GM20000 (cell line): ENCODE measurements at regions not wholly inside any gene's neighbourhood (a gene's known extent, or its start where the extent isn't known, plus 50 kb on each side); places are given as distances from the start of the nearest gene placed in this dataset.

Experiments
- DNase-seq: peaks from one replicate; pipeline ENCODE4 v3.0.0; 2012; ENCODE audit warnings: low spot score
- CTCF ChIP-seq: IDR thresholded peaks from 2 replicates; pipeline ENCODE4 v1.5.1; 2012; ENCODE audit warnings: mild to moderate bottlenecking, control low read depth; ENCODE audit errors: extremely low read depth, missing control alignments

DNA sequence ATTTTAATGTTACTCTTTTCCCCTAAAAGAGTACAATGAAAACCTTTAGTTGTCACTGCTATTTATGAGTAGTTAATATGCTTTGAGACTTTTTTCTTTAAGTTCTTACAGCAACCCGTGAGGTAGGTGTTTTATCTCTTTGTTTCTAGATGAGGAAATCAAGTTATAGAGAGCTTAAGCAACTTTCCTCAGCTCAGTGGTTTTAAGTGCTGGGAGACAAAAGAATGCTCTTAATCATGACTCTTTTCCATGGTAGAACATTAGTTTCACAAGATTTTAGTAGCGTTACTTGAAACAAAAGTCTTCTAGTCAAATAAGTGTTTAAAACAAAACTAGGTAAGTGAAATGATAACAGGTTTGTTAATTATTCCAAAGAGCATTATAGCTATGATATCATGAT, 354.7 kb upstream of the PITX2 start:
- TF ChIP-seq CTCF: no peak
- DNase-seq: no peak

DNA sequence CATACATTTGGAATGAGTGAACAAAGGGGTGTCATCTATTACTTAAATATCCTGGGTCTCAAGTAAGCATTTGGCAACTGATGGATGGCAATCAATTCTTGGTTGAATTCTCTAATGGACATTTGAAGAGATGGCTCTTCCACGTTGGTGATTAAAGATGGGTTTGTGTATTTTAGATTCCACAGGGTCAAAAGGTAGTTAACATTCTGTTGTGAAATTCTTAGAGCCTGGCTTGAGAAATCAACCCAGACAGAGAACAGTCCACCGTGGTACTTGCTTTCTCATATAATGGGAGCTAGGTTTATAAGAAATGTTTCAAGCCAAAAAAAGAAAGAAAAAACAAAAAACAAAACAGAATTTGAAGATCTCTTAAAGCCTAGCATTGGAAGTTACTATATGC, 355.9 kb upstream of the PITX2 start:
- no peak for TF ChIP-seq CTCF
- DNase-seq: no peak

DNA sequence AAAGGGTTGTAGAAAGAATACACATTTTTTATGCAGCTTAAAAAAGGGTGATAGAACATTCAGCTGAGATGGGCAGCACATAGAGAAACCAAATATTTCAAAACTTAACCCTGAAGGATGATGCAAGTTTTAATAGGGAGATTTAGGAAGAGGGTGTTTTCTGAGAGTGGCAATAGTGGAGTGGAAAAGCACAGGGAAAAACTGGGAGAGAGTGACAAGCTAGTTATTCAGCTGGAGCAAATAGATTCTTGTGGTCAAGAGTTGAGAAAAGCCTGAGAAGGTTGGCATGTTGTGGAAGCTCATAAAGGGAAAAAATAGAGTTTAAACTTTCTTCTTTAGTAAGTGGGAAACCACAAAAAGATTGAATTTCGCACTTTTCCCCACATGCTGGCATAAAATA, 359.6 kb upstream of the PITX2 start:
- no peak for DNase-seq
- TF ChIP-seq CTCF: no peak

- TF ChIP-seq CTCF: no peak
These were observed 365.8 kb upstream of the PITX2 start for GRCh38 chr4:110988722-110989121.

DNA sequence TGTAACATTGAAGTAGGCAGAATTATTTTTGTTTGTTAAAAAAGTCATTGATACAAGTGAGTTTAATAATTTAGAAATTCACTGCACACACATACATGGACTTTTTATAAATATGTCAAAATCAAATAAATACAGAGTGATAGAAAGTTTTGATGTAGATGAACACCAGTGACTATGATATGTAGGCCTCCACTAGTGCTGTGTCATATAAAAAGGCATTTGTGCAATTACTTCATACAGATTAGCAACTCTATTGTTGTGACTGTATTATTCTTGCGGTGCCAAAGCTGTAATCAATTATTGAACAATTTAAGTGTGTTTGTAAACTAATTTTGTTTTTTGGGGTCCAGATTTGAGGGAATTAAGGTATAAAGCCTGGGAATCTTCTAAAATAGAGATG, 366.2 kb upstream of the PITX2 start:
- TF ChIP-seq CTCF: no peak
- no peak for DNase-seq

More at GRCh38 chr4:110988722-110989121, 365.8 kb upstream of the PITX2 start:
- DNase-seq: no peak

DNA sequence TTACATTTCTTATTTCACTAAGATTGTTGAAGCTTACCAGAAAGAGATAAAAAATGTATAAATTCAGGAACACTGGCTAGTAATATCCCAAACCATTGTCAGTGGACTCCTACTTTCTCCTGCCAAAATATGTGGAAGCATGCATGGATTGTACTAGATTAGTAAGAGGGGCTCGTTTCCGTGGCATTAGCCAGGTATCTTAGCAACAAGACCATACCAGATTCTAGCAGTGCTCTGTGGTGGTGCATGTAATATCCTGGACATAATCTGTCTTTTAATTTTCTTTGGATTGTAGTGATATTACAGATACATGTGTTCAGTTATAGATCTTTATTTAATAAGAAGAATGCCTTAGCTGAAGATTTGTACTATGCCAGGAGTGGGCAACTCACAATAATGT, 371.9 kb upstream of the PITX2 start:
- no peak for DNase-seq
- TF ChIP-seq CTCF: no peak

- TF ChIP-seq CTCF: no peak
- no peak for DNase-seq
These were observed 375.4 kb upstream of the PITX2 start for GRCh38 chr4:110998320-110998719.
